Spleen (tissue), 11 donors: ENCODE measurements at regions not wholly inside any gene's neighbourhood (a gene's known extent, or its start where the extent isn't known, plus 50 kb on each side); places are given as distances from the start of the nearest gene placed in this dataset.

ENCODE experiments used
- DNase-seq: peaks from one replicate; pipeline ENCODE4 v3.0.0-alpha.2; 2020
- H3K27ac ChIP-seq, 8 donors: fragments of 200-600 bp; sonication (generic) in 7 of 8; 1 replicate in 4 of 8; 2 replicates in 4 of 8; pipeline versions ENCODE4 v1.5.0 to v1.8.0; 2016 to 2021; ENCODE audit warnings: inconsistent platforms in 4 of 8, mild to moderate bottlenecking in 4 of 8, moderate library complexity in 1 of 8
- H3K27me3 ChIP-seq, 7 donors: fragments of 200-600 bp; sonication (generic) in 6 of 7; replicated peaks in 1 of 7; 1 replicate in 4 of 7; 2 replicates in 3 of 7; pipeline versions ENCODE4 v1.5.0 to v1.8.0; 2016 to 2021; ENCODE audit warnings: inconsistent platforms in 3 of 7, mild to moderate bottlenecking in 1 of 7
- H3K36me3 ChIP-seq, 6 donors: fragments of 200-600 bp; sonication (generic) in 5 of 6; 1 replicate in 4 of 6; 2 replicates in 2 of 6; pipeline versions ENCODE4 v1.5.0 to v1.8.0; 2016 to 2021; ENCODE audit warnings: inconsistent platforms in 2 of 6
- H3K4me1 ChIP-seq, 6 donors: fragments of 200-600 bp; sonication (generic) in 5 of 6; 1 replicate in 3 of 6; 2 replicates in 3 of 6; pipeline versions ENCODE4 v1.5.0 to v1.8.0; 2016 to 2021; ENCODE audit warnings: inconsistent platforms in 3 of 6
- H3K4me3 ChIP-seq, 8 donors: fragments of 200-600 bp; sonication (generic) in 7 of 8; 1 replicate in 4 of 8; 2 replicates in 4 of 8; pipeline versions ENCODE4 v1.5.0 to v1.8.0; 2016 to 2021; ENCODE audit warnings: inconsistent platforms in 4 of 8, mild to moderate bottlenecking in 4 of 8, moderate library complexity in 2 of 8
- H3K9me3 ChIP-seq, 8 donors: fragments of 200-600 bp; sonication (generic) in 7 of 8; 1 replicate in 4 of 8; 2 replicates in 4 of 8; pipeline versions ENCODE4 v1.5.0 to v1.8.0; 2016 to 2021; ENCODE audit warnings: inconsistent platforms in 4 of 8
- CTCF ChIP-seq, 11 experiments: fragments of 200-600 bp in 7 of 11; fragments of 450-650 bp in 4 of 11; sonication (generic) in 4 of 11; IDR thresholded peaks in 8 of 11; conservative IDR thresholded peaks in 3 of 11; 1 replicate in 7 of 11; 2 replicates in 4 of 11; pipeline versions ENCODE4 v1.4.0 to v1.8.0; 2016 to 2021; ENCODE audit warnings: antibody characterized with exemption in 11 of 11, inconsistent platforms in 4 of 11, mild to moderate bottlenecking in 1 of 11
- POLR2A ChIP-seq, 3 donors: fragments of 450-650 bp; IDR thresholded peaks; one replicate each; pipeline ENCODE4 v1.5.1; 2017; ENCODE audit warnings: antibody characterized with exemption in 3 of 3, mild to moderate bottlenecking in 1 of 3
- POLR2AphosphoS5 ChIP-seq, 3 donors: sonication (generic); formaldehyde crosslinking; IDR thresholded peaks; one replicate each; pipeline ENCODE4 v1.5.1; 2017; ENCODE audit warnings: antibody characterized with exemption in 3 of 3
- WGBS, 5 donors: extraction: QIAGEN DNeasy Blood & Tissue Kit in 3 of 5; methylation state at CpG; one replicate each; pipeline versions ENCODE4 v1.1.5 to v1.1.7; 2013 to 2018; 5-methylcytosine and 5-hydroxymethylcytosine counted together
- intact Hi-C: fragments of 100-400 bp; cut with DNase I; formaldehyde crosslinking; loops from one replicate; pipeline ENCODE4 v1.15.0; 2023; ENCODE audit warnings: low total_unique reads
- donor health status: healthy with polysubstance abuse.
- donor health status: DM: no; HTN: no; CAD: no; lungs with moderate emphysema.
- donor health status: DM: no; HTN: no; CAD: no.
- donor health status: Bipolar disorder and iron deficiency.
- donor health status: healthy.
- donor health status: DM: no; HTN: no; CAD: no.
- donor health status: DM: yes; HTN: yes; CAD: no.

- intact Hi-C loops = no loop called here
Measured at GRCh38 chrX:143455046-143455445, 62.2 kb downstream of the SPANXN3 start.

GRCh38 chrX:143437439-143437838 is 79.8 kb downstream of the SPANXN3 start:
- Histone ChIP-seq H3K27ac (no peak overlapping the region), H3K36me3 (no peaks in the 10 kb centered on the region), H3K4me3 (no peak overlapping the region), H3K9me3 (peaks cover 0 to 13% (median under 1%) of the 10 kb centered on the region in 8 donors), H3K27me3 (no peaks in the 10 kb centered on the region), H3K4me1 (no peaks in the 10 kb centered on the region)
- WGBS, 5 donors = 13 to 30% (median 18%) methylated on average over 7 of the region's 7 CpGs
- DNase-seq = no peak
- TF ChIP-seq POLR2AphosphoS5 (IDR thresholded peaks at IDR 0.05) (no peak), CTCF (IDR thresholded peaks at IDR 0.05 in 8 of 11, conservative IDR thresholded peaks at IDR 0.05 in 3 of 11) (peak in 1 of 11 experiments; percentile 19)
- intact Hi-C loops = no loop called here

More at GRCh38 chrX:143455046-143455445, 62.2 kb downstream of the SPANXN3 start:
- WGBS, 5 donors = 65 to 78% (median 72%) methylated on average over 2 of the region's 2 CpGs
- no peak overlapping the region for H3K27ac ChIP-seq
- H3K27me3 ChIP-seq = no peaks in the 10 kb centered on the region
- TF ChIP-seq POLR2A (IDR thresholded peaks at IDR 0.05) = no peak
- no peak for TF ChIP-seq CTCF (IDR thresholded peaks at IDR 0.05 in 8 of 11, conservative IDR thresholded peaks at IDR 0.05 in 3 of 11)
- TF ChIP-seq POLR2AphosphoS5 (IDR thresholded peaks at IDR 0.05) = no peak
- H3K9me3 ChIP-seq = peaks cover 0 to 2% (median 0%) of the 10 kb centered on the region in 8 donors
- DNase-seq = no peak
- no peaks in the 10 kb centered on the region for H3K36me3 ChIP-seq
- no peak overlapping the region for H3K4me3 ChIP-seq
- no peaks in the 10 kb centered on the region for H3K4me1 ChIP-seq

DNA sequence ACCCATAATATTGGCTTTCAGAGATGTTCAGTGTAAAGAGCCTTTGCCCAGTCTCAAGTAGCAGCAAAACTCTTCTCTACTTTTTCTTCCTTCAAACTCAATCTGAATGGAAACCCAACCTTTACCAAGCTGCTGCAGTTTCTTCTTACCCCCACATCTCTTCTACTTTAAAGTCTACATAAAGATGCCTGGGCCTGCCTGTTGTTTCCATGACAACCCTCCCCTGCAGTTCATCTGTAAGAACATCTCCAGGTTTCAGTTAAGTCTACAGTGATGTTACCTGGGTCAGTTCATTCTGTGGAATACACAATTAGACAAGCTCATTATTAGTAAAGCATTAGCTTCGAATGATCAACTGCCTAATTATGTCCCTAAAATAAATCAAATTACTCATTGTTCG is 81.4 kb downstream of the SPANXN3 start:
- Histone ChIP-seq H3K4me1 (no peaks in the 10 kb centered on the region), H3K9me3 (no peaks in the 10 kb centered on the region), H3K27me3 (no peaks in the 10 kb centered on the region), H3K27ac (no peak overlapping the region), H3K36me3 (no peaks in the 10 kb centered on the region), H3K4me3 (no peak overlapping the region)
- WGBS, 5 donors = 82 to 97% (median 86%) methylated on average over 2 of the region's 2 CpGs
- TF ChIP-seq POLR2AphosphoS5 (IDR thresholded peaks at IDR 0.05) (no peak), CTCF (IDR thresholded peaks at IDR 0.05 in 8 of 11, conservative IDR thresholded peaks at IDR 0.05 in 3 of 11) (no peak), POLR2A (IDR thresholded peaks at IDR 0.05) (no peak)
- intact Hi-C loops = no loop called here
- DNase-seq = no peak

DNA sequence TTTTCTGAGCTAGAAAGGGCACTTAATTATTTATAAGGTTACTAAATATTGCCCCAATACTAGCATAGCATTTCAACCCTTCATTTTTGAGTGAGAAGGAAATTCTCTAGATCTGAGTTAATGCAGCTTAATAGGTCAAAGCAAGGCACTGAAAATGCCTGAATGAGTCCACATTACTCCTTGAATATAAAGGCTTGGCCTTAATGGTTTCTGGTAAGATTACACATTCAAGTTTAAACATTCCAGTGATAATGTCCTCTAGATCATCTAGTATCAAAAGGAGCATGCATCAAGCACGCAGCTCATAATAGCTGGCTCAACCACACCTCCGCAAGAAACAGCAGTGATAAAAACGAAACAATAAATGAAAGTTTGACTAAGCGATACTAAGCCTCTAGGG is 87.5 kb downstream of the SPANXN3 start:
- TF ChIP-seq CTCF (IDR thresholded peaks at IDR 0.05 in 8 of 11, conservative IDR thresholded peaks at IDR 0.05 in 3 of 11) (no peak), POLR2AphosphoS5 (IDR thresholded peaks at IDR 0.05) (no peak), POLR2A (IDR thresholded peaks at IDR 0.05) (no peak)
- intact Hi-C loops = no loop called here
- H3K4me3 ChIP-seq = no peak overlapping the region
- H3K27ac ChIP-seq = no peak overlapping the region
- H3K27me3 ChIP-seq = no peaks in the 10 kb centered on the region
- 43 to 71% (median 63%) methylated on average over 4 of the region's 4 CpGs for WGBS, 5 donors
- H3K36me3 ChIP-seq = no peaks in the 10 kb centered on the region
- H3K4me1 ChIP-seq = no peaks in the 10 kb centered on the region
- DNase-seq = no peak
- H3K9me3 ChIP-seq = no peaks in the 10 kb centered on the region
